OCI-LY3 (cell line): ENCODE measurements at regions not wholly inside any gene's neighbourhood (a gene's known extent, or its start where the extent isn't known, plus 50 kb on each side); places are given as distances from the start of the nearest gene placed in this dataset.

Experiments
- H2AFZ ChIP-seq: fragments of 200-600, 300-600 bp; shearing (Covaris generic); 2 replicates; pipeline ENCODE4 v1.6.0; 2014; ENCODE audit warnings: antibody characterized with exemption, low read depth, low read length
- H3K27ac ChIP-seq: fragments of 200-600, 300-600 bp; sonication (generic); 2 replicates; pipeline ENCODE4 v1.5.1; 2014; ENCODE audit warnings: mild to moderate bottlenecking, low read length, moderate library complexity, mixed read lengths
- H3K27me3 ChIP-seq: fragments of 200-600, 300-600 bp; sonication (generic); 2 replicates; pipeline ENCODE4 v1.6.1; 2014; ENCODE audit warnings: low read depth, low read length, mixed read lengths
- H3K36me3 ChIP-seq: fragments of 200-600, 300-600 bp; sonication (generic); replicated peaks from 2 replicates; pipeline ENCODE3; 2014; ENCODE audit warnings: low read depth, low read length, mixed read lengths
- H3K4me1 ChIP-seq: fragments of 300-600, 200-600 bp; sonication (generic); 2 replicates; pipeline ENCODE4 v1.6.1; 2014; ENCODE audit warnings: low read length, mixed read lengths
- H3K4me2 ChIP-seq: fragments of 200-600, 300-600 bp; sonication (generic); 2 replicates; pipeline ENCODE4 v1.6.1; 2014; ENCODE audit warnings: low read length, mixed read lengths
- H3K4me3 ChIP-seq: fragments of 300-600, 200-600 bp; sonication (generic); 2 replicates; pipeline ENCODE4 v1.5.1; 2014; ENCODE audit warnings: antibody characterized with exemption, mild to moderate bottlenecking, low read length, moderate library complexity
- H3K79me2 ChIP-seq: fragments of 300-600, 200-600 bp; shearing (Covaris generic); 2 replicates; pipeline ENCODE4 v1.6.1; 2014; ENCODE audit warnings: mild to moderate bottlenecking, low read length, mixed read lengths
- H3K9ac ChIP-seq: fragments of 300-600, 200-600 bp; shearing (Covaris generic); 2 replicates; pipeline ENCODE4 v1.6.0; 2014; ENCODE audit warnings: mild to moderate bottlenecking, low read length, moderate library complexity
- H3K9me3 ChIP-seq: fragments of 200-600, 300-600 bp; shearing (Covaris generic); 2 replicates; pipeline ENCODE4 v1.6.1; 2014; ENCODE audit warnings: low read length, mixed read lengths; ENCODE audit not compliant: insufficient read depth
- H4K20me1 ChIP-seq: fragments of 200-600, 300-600 bp; sonication (generic); 2 replicates; pipeline ENCODE4 v1.6.1; 2016; ENCODE audit warnings: low read length, mixed read lengths; ENCODE audit not compliant: insufficient read depth
- CTCF ChIP-seq: fragments of 200-600, 300-600 bp; sonication (generic); IDR thresholded peaks from 2 replicates; pipeline ENCODE4 v1.5.1; 2014; ENCODE audit warnings: antibody characterized with exemption, low read length, low read depth
- EZH2phosphoT487 ChIP-seq: fragments of 200-600 bp; shearing (Covaris generic); IDR thresholded peaks from 2 replicates; pipeline ENCODE4 v1.6.1; 2018; ENCODE audit warnings: antibody characterized with exemption, mixed run types, low read depth

GRCh38 chr6:18976966-18977365 lies 589.8 kb downstream of the RNF144B start:
- H3K4me1 ChIP-seq: no peaks in the 10 kb centered on the region
- H3K4me2 ChIP-seq: no peak overlapping the region
- H4K20me1 ChIP-seq: no peaks in the 10 kb centered on the region
- no peak overlapping the region for H2AFZ ChIP-seq
- TF ChIP-seq CTCF: no peak
- no peak overlapping the region for H3K9ac ChIP-seq
- no peaks in the 10 kb centered on the region for H3K36me3 ChIP-seq
- H3K79me2 ChIP-seq: no peaks in the 10 kb centered on the region
- no peaks in the 10 kb centered on the region for H3K27me3 ChIP-seq
- no peak overlapping the region for H3K27ac ChIP-seq
- H3K4me3 ChIP-seq: no peak overlapping the region
- no peaks in the 10 kb centered on the region for H3K9me3 ChIP-seq

GRCh38 chr6:18978337-18979128 lies 591.4 kb downstream of the RNF144B start:
- H3K4me3 ChIP-seq: no peak overlapping the region
- no peak overlapping the region for H3K4me2 ChIP-seq
- H4K20me1 ChIP-seq: no peaks in the 10 kb centered on the region
- H3K9ac ChIP-seq: no peak overlapping the region
- no peaks in the 10 kb centered on the region for H3K27me3 ChIP-seq
- H3K9me3 ChIP-seq: no peaks in the 10 kb centered on the region
- no peaks in the 10 kb centered on the region for H3K36me3 ChIP-seq
- no peaks in the 10 kb centered on the region for H3K4me1 ChIP-seq
- no peak overlapping the region for H3K27ac ChIP-seq
- no peak for TF ChIP-seq CTCF
- TF ChIP-seq EZH2phosphoT487: no peak
- no peak overlapping the region for H2AFZ ChIP-seq
- H3K79me2 ChIP-seq: no peaks in the 10 kb centered on the region

GRCh38 chr6:18985061-18985460 lies 597.9 kb downstream of the RNF144B start:
- Histone ChIP-seq H3K4me1 (peaks cover 8% of the 10 kb centered on the region), H3K4me2 (no peak overlapping the region), H3K9ac (no peak overlapping the region), H3K27me3 (no peaks in the 10 kb centered on the region), H3K4me3 (no peak overlapping the region), H3K36me3 (no peaks in the 10 kb centered on the region), H3K79me2 (no peaks in the 10 kb centered on the region), H4K20me1 (no peaks in the 10 kb centered on the region), H3K9me3 (no peaks in the 10 kb centered on the region), H3K27ac (no peak overlapping the region), H2AFZ (no peak overlapping the region)
- TF ChIP-seq EZH2phosphoT487: no peak
- TF ChIP-seq CTCF: no peak

- no peaks in the 10 kb centered on the region for H3K79me2 ChIP-seq
- H3K36me3 ChIP-seq: no peaks in the 10 kb centered on the region
- H3K4me2 ChIP-seq: no peak overlapping the region
- H3K9me3 ChIP-seq: no peaks in the 10 kb centered on the region
- H3K4me3 ChIP-seq: no peak overlapping the region
- H2AFZ ChIP-seq: no peak overlapping the region
- no peaks in the 10 kb centered on the region for H3K27me3 ChIP-seq
- TF ChIP-seq CTCF: no peak
- no peak for TF ChIP-seq EZH2phosphoT487
- H4K20me1 ChIP-seq: no peaks in the 10 kb centered on the region
- H3K9ac ChIP-seq: no peak overlapping the region
- no peak overlapping the region for H3K27ac ChIP-seq
- peaks cover 14% of the 10 kb centered on the region for H3K4me1 ChIP-seq
Observed at GRCh38 chr6:18985996-18986395, 598.8 kb downstream of the RNF144B start.
